ENCODE measurements at regions not wholly inside any gene's neighbourhood (a gene's known extent, or its start where the extent isn't known, plus 50 kb on each side); places are given as distances from the start of the nearest gene placed in this dataset.
"Not testable (repeated sequence)": the region's sequence is repeated elsewhere in the genome, so short reads cannot be mapped to it uniquely, and the experiment has no call there.

DNA sequence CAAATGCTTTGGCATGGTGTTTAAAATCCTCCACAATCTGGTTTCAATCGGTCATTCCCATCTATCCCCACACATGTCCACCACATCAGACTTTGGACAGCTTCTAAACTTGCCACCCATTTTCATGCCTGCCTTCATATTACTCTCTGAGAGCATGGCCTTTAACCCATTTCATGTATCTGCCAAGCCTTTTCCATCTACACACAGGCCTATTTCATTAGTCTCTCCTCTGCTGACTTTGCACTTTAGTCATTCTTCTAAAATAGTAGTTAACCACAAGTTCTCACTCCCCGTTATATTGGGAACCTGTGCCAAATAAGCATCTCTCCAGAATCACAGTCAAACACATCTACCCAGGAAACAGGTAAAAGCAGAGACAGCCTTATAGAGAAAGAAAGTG is 142.2 kb downstream of the MZT1 start:
- no peak for DNase-seq (ENCODE audit: low read depth)

DNA sequence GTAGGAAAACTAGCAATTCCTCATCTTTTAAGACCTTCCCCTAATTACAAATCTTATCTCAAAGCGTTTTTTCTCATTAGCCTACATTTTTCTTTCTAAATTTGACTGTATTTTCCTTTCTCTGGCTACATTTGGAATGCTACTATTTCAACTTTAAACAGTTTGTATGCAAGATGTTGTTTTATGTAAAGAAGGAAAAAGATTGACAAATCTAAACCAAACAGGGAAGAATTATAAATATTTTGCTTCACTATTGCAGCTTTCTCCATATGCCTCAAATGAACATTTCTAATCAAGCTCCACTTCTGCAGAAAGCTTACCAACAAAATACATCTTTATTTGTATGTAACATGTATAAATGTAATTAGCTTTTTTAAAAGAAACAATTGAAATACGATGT is 156.2 kb downstream of the MZT1 start:
- no peak for DNase-seq (ENCODE audit: low read depth)

DNA sequence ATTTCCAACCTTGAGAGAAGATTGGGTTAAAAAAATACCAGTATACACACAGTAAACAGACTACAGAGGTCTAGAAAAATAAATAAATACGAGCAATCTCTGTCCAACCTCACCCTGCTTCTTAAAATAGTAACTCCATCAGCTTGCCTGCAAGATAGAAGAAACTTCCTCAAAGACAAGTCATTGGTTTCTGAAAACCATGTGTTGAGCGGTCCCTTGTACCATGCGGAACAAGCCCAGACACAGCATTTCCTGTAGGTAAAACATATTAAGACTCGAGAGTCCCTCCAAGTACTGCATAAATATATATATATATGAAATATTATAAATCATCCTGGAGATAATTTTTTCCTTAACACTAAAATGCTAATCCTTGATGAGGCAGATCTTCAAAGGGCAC is 157.4 kb downstream of the MZT1 start:
- DNase-seq (ENCODE audit: low read depth) = no peak

DNA sequence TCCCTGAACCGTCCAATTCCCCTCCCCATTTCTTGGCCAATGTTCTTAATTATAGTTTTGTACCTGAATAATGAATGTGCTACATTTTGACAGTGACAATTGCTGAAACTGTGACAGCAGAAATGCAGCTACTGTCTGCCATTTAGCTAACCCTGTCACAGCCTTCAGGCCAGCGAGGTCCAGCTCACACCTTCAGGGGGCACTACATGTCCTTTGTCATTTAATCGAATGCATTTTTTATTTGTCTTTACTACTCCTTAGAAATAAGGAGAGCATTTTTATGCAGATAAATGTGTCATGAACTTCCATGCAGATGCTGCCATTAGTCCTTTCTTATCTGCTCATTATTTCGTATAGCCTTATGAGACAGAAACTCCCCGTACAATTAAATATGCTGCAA is 159.9 kb downstream of the MZT1 start:
- DNase-seq (ENCODE audit: low read depth) = no peak

DNA sequence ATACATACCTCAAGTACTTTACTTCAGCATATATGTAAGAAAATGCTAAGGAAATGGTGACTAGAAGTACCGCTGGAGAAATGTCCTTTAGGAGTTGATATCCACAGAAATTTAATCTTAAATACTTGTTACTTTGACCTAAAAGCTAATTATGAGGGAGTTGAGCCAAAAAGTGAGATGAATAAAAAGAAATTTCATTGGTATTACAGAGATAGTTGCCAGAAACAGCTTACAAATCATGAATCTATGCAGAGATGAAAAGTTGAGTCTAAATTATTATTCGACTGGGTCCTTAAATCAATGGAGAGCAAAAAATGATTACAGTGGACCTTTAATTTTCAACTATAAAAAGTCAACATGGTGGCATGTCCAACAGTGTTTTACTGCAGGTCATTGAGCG is 160.9 kb downstream of the MZT1 start:
- no peak for DNase-seq (ENCODE audit: low read depth)

DNA sequence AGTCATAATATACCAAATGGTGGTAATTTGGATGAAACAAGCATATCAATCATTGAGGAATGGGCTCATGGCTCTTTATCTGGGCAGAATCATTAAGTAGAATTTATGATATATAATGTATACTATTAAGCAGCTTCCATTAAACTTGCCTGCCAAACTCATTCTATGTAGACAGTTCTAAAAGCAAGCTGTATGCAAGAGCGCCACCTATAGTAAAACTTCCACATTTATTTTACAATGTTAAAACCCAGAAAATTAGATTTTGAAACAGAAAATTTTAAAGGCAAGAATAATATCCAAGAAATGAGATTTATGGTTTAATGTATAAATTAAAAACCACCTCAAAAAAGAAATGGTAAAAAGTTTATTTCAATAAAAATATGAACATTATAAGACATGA is 161.5 kb downstream of the MZT1 start:
- no peak for DNase-seq (ENCODE audit: low read depth)

DNA sequence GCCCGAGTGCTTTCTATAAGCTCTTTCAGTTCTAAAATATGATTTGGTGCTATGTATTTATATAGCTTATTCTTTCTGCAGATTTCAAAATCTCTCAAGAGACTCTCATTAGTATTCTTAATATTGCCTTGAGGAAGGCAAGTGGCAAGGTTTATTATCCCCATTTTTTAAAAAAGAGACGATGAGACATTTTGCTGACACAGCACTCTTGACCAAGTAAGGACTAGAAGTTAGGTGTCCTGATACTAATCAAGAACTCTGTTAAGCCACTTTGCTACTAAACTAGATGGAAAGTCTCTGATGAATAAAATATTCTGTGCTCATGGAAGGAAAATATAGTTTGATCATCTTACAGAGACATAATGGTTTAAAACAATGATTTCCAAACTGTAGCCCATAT is 164.7 kb downstream of the MZT1 start:
- no peak for DNase-seq (ENCODE audit: low read depth)

DNA sequence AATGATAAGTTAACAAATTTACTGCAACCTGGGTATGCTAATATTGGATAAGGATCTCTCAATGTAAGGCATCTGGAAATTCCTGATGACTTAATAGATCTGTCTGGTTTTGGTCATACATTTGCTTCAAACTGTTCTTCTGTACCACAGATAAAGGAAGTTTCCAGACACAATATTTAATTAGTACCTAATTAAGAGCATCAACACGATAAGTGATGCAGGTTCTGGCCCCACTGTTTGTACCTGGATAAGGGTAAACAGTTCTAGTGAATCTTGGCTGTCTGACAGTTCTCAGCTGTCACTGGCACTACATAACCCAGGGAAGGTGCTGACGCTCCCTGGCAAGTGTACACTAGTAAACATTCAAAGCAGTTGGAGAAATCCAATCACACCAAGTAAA is 165.6 kb downstream of the MZT1 start:
- no peak for DNase-seq (ENCODE audit: low read depth)

DNA sequence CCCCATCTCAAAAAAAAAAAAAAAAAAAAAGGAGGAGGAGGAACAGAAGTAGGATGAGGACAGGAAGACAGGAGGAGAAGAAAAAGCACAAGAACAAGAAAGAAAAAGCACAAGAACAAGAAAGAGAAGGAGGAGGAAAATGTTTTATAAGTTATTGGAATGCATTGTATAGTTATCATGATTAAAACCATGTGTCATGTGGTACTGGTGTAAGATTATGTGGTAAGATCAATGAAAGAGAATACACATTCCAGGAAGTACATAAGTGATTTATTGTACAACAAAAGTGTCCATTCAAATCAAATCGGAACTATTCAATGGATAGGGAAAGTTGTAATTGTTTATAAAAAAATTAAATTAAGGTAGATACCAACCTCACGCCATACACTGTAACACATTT is 167.7 kb downstream of the MZT1 start:
- no peak for DNase-seq (ENCODE audit: low read depth)

DNA sequence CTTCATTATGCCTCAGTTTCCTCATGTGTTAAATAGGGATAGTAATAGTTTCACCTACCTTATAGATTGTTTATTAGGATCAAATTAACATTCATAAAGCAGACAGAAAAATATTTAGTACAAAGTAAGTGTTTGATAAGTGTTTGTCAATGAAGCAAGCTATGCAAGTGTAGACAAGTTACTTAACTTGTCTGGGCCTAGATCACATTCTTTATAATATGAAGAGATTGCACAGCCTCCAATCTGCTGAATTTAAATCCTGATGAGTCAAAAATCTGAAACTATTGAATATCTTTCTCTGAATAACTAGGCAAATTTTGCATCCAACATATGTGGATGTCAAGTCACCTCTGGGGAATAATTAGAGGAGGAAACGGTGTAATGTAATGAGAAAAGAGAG is 170.5 kb downstream of the MZT1 start:
- no peak for DNase-seq (ENCODE audit: low read depth)

DNA sequence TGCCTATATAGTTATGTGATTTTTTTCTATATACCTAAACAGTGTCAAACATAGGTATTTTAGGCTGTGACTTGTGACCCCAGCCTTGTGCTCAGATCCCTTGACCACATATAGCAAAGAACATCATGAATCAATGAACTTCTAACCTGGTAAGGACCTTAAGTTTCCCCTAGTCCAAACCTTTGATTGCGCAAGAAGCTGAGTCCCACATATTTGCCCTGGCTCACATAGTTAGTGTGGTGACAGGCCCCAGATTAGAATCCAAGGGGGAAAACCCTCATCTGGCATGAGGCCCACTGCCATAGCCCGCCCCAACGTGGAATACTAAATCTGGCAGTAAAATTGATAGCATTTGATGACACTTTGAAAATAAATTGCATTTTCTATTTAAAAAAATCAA is 171.8 kb downstream of the MZT1 start:
- no peak for DNase-seq (ENCODE audit: low read depth)

DNA sequence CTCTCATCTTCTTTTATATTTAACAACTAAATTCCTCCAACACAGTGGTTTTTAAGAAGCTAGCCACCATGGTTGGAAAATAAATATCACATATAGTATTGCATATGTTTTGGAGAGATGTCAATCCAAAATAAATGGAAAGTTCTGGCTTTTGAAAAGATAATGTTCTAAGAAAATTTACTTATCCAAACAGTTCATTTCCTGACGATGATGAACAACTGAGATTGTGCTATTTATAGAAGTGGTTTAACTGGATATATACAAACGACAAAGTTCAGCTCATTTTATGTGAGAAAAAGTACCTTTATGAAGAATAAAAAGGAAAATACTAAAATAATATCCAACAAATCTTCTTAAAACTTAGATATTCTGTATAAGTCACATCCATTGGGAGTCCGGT is 174.7 kb downstream of the MZT1 start:
- no peak for DNase-seq (ENCODE audit: low read depth)

DNA sequence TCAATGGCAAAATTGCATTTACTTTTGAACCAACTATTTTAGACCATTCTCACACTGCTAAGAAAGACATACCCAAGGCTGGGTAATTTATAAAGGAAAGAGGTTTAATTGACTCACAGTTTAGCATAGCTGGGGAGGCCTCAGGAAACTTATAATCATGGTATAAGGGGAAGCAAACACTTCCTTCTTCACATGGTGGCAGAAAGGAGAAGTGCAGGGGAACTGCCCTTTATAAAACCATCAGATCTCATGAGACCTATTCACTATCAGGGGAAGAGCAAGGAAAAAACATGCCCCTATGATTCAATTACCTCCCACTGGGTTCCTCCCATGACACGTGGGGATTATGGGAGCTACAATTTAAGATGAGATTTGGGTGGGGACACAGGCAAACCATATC is 181.5 kb downstream of the MZT1 start:
- DNase-seq (ENCODE audit: low read depth) = not testable (repeated sequence)

DNA sequence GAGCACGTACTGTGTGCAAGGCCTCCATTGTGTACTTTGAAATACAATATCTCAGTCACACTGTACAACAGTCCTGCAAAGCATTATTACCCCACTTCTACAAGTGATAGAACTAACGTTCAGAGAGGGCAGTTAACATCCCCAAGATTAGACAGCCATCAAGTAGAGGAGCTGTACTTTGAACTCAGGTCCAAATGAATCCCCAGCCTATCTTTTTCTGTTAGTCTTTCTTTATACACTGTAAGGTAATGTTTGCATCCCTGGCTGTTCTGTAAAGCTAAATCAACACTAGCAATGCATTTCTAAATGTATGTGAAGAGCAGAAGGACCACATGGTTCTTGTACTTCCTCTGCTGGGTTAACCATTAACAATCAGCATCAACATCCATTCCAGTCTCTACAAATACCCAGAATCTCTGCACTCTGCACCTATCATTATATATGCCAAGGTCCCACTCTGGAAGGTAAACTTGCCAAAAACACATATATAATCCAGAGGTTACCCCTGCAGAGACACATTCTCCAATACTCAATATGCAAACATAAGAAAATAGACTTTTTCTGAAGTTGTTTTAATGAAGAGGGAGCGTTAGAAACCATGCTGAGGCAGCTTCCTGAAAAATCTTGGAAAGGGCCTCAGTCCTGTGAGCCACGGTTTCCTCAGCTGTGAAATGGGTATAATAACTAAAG is 182.3 kb downstream of the MZT1 start:
- DNase-seq (ENCODE audit: low read depth) = no peak

DNA sequence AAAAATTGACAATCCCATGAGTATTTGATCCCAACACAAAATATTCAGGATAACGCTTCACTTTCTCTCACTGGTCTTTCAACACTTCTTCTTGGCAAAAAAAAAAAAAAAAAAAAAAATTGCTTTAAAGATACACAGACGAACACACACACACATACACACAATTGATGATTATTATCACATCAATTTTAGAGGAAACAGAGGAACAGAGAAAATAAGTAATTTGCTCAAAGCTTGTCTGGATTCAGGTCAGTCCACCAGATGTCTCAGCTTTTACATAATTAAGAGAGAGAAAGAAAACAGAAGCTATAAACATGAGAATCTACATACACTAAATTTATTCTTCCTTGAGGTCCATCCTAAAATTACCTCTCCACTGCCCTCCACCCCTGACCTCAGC is 183.4 kb downstream of the MZT1 start:
- DNase-seq (ENCODE audit: low read depth) = no peak

DNA sequence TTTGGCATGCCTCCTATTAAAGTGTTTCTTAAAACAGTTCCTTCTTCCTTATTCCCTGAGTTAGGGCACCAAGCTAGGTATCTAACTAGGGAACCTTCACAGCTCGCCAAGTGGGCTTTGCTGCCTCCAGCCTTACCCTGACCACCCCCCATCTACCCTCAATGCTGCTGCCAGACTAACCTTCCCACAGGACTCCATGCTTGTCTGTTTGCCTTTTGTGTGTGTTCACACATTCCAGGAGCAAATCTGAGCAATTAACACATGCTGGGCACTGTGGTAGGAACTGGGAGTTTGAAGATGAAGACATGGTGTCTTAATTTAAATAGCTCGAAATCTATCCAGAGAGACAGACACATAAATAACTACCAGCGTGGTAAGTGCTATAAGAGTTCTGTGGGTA is 185.2 kb downstream of the MZT1 start:
- DNase-seq (ENCODE audit: low read depth) = no peak

DNA sequence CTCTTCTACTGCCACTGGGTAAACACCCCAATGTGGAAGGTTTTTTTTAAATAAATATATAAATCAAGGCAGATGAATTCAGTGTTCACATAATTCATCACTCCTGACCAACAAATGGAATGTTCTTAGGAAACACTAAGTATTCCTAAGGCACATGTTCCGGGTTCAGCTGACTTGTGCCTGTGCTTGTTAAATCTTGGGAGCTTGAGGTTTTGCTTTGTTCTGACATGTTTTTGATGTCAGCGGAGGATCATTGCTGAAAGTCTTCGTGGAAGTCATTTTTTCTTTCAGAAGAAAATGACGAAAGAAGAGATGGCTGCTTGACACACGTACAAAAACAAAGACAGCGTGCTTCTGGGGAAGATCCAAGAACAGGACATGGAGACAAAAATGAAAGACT is 185.8 kb downstream of the MZT1 start:
- no peak for DNase-seq (ENCODE audit: low read depth)

DNA sequence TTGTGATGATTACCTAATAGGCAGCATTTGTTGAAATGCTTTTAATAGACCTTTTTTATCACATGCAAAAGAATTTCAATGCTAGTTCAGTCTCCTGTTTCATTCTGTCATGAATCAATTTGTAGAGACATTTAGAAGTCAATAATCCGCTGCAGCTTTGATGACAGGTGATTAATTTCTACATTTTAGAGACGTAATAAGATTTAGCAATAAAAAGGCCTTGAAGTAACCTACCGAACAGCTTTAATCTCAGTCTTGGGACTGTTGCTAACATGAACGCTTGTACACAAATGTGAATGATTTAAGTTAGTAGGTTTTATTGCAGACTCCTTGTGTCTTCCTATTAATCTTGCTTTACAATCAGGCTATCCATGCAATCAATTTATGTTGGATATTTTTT is 186.5 kb downstream of the MZT1 start:
- DNase-seq (ENCODE audit: low read depth) = no peak

DNA sequence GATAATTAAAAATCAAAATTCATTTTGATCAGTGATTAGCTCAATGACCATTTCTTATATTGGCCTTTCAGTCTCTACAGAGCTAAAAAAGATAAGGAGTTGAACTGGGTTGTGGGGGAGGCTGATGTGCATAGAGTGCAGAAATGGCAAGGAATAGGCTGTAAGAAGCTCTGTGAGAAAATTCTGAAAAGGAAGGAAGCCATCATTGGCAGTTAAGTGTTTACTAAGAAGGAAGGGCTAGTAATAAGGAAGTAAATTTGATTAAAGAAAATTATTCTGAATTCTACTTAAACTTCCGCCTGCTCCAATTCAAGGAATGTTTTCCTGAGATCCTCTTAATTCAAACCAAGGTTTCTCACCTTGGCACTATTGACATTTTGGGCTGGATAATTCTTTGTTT is 187.5 kb downstream of the MZT1 start:
- no peak for DNase-seq (ENCODE audit: low read depth)

DNA sequence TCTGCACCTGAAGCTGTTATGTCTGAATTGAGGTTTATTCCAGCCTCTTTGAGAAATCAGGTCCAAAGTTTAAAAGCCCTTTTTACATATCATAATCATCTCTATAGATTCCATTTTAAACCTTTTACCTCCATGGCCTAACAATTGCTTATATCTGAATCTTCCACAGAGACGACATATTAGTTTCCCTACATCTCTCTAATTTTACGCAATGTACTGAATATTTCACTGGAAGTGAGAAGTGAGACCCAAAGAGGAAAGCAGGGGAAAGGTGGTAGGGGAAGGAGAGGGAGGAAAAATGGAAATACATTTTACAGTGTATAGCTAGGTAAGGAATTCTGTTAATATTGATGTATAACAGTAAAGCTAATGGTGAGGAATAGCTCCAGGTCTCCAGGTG is 189.6 kb downstream of the MZT1 start:
- no peak for DNase-seq (ENCODE audit: low read depth)

DNA sequence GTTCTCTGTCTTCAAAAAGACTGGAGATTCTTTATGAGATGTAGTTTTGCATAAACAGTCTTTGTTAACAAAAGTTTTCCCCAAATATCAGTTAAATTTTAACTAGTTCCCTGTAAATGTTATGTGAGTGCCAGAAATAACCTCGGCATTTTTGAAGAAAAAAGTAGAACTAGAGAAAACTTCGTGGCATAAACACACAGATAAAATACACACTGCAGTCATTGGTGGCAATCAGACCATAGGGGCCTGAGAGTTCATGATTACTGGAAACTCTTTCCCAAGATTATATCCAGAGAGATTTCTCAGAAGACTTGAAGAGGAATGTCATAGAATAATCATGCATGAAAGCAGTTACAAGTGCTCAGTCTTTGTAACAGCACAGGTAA is 190.0 kb downstream of the MZT1 start:
- no peak for DNase-seq (ENCODE audit: low read depth)

DNA sequence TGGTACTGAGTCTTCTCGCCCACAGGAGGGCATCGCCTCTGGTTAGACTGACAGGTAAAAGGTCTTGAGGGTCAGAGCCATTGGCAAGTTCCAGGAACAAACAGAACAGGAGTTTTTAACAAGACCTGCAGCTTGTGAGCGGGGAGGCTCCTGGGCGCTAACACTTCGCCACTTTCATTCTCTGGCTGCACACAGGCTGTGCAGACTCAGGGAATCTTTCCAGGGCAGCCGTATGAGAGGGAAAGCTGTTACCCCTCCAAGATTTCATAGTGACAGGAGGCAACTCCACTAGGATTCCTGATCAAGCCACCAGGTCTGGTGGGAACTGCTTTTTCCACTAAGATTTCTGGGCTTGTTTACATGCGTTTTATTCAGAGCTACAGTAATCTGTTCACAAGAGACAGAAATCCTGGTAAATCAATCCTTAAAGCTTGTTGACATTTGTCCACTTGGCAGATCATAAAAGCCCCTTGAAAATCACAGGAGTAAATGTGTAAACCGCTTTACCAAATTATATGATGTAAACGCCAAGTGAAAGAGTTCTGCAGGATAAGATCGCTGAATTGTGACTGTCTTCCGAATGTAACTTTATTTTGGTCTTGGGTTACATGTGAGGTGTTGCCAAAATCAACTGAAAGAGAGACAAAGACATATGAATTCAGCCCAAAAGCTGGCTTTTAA is 190.6 kb downstream of the MZT1 start:
- no peak for DNase-seq (ENCODE audit: low read depth)

DNA sequence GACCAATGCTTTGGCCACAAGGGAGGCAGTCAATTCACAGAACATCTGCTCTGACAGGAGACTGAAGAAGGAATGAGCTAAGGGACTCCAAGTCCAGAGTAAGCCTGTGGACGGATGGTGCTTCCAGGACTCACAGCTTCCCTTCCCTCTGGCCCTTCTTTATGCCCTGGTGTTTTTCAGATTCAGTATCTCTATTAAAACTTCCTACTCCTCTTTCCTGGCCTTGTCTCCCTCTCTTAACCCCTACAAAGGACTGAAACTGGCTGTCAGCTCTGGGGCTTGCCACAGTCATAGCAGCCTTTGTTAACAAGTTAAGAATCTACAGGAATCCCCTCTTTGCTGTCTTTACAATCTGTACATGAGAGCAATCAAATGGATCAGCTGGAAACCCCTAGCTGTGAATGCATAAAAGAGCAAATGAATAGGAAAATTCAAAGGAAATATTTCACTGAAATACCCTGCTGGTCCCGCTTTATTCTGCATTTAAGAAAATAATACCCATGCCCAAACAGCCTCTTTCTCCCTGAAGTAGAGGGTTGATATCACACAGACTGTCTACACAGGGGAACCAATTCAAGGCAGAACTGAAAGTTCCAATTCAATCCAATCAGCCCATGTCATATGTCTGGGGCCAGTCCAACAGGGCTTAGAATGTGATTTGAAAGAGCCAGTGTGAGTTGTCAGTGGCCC is 192.3 kb downstream of the MZT1 start:
- no peak for DNase-seq (ENCODE audit: low read depth)

DNA sequence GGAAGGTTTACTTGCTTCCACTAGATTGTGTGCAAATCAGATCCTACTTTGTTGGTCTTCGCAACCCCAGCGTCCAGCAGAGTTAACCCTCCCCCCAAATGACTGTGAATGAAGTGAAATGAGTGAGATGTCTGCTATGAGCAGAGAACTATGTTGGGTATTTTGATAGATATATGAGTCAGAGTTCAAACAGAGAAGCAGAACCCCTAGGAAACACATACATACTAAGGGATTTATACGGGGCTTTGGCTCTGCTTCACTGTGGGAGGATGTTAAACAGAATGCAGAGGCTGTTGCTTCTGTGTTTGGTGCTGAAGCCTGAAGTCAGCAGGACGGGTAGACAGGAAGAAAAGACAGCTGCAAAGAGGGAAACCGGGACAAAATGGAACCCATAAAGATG is 197.0 kb downstream of the MZT1 start:
- DNase-seq (ENCODE audit: low read depth) = no peak
